ENCODE measurements at regions not wholly inside any gene's neighbourhood (a gene's known extent, or its start where the extent isn't known, plus 50 kb on each side); places are given as distances from the start of the nearest gene placed in this dataset.

GRCh38 chr1:87583459-87583858 is 254.8 kb downstream of the LMO4 start:
- no peak for DNase-seq (ENCODE audit: low read depth)
- no peak overlapping the region for H3K4me3 ChIP-seq (ENCODE audit: low read depth, low read length)
- TF ChIP-seq, protein P1, sequence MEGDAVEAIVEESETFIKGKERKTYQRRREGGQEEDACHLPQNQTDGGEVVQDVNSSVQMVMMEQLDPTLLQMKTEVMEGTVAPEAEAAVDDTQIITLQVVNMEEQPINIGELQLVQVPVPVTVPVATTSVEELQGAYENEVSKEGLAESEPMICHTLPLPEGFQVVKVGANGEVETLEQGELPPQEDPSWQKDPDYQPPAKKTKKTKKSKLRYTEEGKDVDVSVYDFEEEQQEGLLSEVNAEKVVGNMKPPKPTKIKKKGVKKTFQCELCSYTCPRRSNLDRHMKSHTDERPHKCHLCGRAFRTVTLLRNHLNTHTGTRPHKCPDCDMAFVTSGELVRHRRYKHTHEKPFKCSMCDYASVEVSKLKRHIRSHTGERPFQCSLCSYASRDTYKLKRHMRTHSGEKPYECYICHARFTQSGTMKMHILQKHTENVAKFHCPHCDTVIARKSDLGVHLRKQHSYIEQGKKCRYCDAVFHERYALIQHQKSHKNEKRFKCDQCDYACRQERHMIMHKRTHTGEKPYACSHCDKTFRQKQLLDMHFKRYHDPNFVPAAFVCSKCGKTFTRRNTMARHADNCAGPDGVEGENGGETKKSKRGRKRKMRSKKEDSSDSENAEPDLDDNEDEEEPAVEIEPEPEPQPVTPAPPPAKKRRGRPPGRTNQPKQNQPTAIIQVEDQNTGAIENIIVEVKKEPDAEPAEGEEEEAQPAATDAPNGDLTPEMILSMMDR (IDR thresholded peaks at IDR 0.05; ENCODE audit: insufficient read depth, low read depth, low read length) = no peak

GRCh38 chr1:87584586-87584985 is 255.9 kb downstream of the LMO4 start:
- DNase-seq (ENCODE audit: low read depth) = no peak
- H3K4me3 ChIP-seq (ENCODE audit: low read depth, low read length) = no peak overlapping the region
- TF ChIP-seq, protein P1 (IDR thresholded peaks at IDR 0.05; ENCODE audit: insufficient read depth, low read depth, low read length) = no peak

DNA sequence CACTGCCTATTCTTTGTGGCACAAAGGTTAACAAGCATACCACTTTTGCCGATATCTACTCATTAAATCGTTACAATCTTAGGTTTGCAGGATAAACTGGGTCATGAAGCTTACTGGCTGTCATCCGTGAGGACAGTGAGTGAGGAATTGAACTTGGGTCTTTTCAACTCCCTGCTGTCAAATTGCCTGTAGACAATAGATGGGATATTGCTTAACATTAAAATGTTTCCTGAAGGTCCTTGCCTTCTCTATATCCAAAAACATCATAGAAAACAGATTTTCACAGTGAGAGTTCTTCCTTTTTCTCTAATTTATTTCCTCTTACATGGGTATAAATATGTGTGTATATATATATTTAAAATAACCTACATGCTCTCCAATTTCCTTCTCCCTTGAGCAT is 257.8 kb downstream of the LMO4 start:
- no peak overlapping the region for H3K4me3 ChIP-seq (ENCODE audit: low read depth, low read length)
- TF ChIP-seq, protein P1 (IDR thresholded peaks at IDR 0.05; ENCODE audit: insufficient read depth, low read depth, low read length) = no peak

DNA sequence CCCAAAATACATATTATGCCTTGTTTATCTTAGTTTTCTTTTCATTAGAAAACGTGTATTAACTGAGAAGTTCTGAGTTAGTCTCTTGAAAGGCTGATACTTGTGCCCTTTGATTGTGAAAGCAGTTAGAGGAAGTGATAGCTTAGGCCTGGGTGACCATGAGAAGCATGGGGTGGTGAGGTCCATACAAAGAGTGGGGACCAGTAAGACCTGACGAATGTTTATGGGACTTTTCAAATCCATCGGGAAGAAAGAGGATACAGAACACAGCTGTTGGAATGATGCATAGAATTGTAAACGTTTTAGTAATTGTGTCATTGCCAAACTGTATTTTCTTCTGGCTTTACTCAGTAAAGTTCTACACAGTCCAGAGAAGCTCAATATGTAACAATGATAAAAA is 259.8 kb downstream of the LMO4 start:
- H3K4me3 ChIP-seq (ENCODE audit: low read depth, low read length) = no peak overlapping the region
- TF ChIP-seq, protein P1 (IDR thresholded peaks at IDR 0.05; ENCODE audit: insufficient read depth, low read depth, low read length) = no peak
- DNase-seq (ENCODE audit: low read depth) = peak; percentile 40

More for the DNA sequence above, 257.8 kb downstream of the LMO4 start:
- no peak for DNase-seq (ENCODE audit: low read depth)

GRCh38 chr1:87591492-87591891 is 262.8 kb downstream of the LMO4 start:
- no peak overlapping the region for H3K4me3 ChIP-seq (ENCODE audit: low read depth, low read length)
- TF ChIP-seq, protein P1 (IDR thresholded peaks at IDR 0.05; ENCODE audit: insufficient read depth, low read depth, low read length) = no peak
- DNase-seq (ENCODE audit: low read depth) = no peak

- TF ChIP-seq, protein P1 (IDR thresholded peaks at IDR 0.05; ENCODE audit: insufficient read depth, low read depth, low read length) = no peak
- no peak for DNase-seq (ENCODE audit: low read depth)
- no peak overlapping the region for H3K4me3 ChIP-seq (ENCODE audit: low read depth, low read length)
These were observed 263.5 kb downstream of the LMO4 start for GRCh38 chr1:87592156-87592555.

DNA sequence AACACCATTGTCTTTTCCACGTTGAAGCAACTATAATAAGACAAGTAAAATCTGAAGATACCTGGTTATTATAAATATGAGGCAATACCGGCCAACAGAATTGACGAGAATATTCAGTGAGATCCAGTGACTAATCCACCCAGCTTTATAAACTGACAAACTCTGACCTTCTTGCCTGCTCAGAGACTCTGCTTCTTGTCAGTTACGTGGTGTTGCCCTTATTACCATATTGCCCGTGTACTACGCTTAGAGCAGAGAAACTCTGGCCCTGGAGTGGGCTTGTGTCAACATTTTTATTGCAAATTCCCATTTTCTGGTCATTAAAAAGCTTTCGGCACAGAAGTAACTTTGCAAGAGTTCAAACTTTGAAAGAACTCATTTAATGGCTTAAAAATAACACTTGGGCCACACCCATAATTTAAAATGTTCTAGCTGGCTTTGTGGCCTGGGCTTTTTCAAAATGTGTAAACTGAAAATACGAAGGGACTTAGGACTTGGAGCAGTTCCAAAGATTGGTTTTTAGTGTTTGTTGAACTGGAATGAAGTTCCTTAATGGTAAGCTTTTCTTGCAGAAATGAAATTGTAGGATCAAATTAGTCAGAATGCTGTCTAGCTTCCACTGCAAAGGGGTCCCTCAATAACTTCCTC is 266.2 kb downstream of the LMO4 start:
- peak; percentile 86 for DNase-seq (ENCODE audit: low read depth)
- TF ChIP-seq, protein P1 (IDR thresholded peaks at IDR 0.05; ENCODE audit: insufficient read depth, low read depth, low read length) = no peak
- H3K4me3 ChIP-seq (ENCODE audit: low read depth, low read length) = no peak overlapping the region
